HG03196 (cell line): ENCODE measurements at regions not wholly inside any gene's neighbourhood (a gene's known extent, or its start where the extent isn't known, plus 50 kb on each side); places are given as distances from the start of the nearest gene placed in this dataset.

Experiments used
- ATAC-seq: cut with Tn5 transposase; IDR thresholded peaks from one replicate; pipeline ENCODE4 v1.9.1; 2021; ENCODE audit not compliant: unreplicated experiment

DNA sequence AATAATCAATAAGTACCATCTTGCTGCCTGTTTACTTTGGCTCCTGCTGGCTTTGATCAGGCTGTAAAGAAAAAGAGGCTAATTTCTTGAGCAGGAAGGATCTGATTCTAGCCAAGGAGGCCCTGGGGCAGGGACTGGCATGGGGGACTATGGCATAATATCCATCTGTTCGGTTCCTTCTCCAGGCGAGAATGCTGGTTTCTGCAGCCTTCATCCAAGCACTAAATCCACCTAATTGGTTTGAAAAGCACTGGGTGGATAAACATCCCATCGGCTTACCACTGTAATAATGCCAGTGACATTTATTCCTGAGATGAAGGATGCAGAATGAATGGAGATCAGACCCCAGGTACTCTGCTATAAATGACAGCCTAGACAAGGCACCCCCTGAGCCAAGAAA lies 180.0 kb upstream of the ASIC2 start:
- ATAC-seq: no peak

GRCh38 chr17:33474789-33475188 lies 181.7 kb upstream of the ASIC2 start:
- ATAC-seq: no peak

GRCh38 chr17:33475594-33475993 lies 182.5 kb upstream of the ASIC2 start:
- ATAC-seq: no peak

DNA sequence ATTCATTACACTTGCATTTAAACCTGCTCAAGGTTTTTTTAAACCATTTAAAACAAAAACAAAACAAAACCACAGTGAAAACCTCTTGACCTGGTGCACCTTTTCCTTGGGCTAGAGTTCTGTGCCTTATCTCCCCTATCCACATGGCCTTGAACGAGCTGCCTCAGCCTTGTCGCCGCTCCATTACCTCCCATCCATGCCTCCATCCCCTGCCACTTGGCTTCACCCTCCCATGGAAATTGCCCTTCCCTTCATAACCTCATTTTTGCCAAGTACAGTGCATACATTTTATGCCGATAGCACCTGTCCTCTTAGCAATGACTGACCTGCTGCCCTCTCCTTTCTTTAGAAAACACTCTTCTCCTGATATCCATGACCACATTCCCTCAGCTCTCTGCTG lies 188.6 kb upstream of the ASIC2 start:
- no peak for ATAC-seq

DNA sequence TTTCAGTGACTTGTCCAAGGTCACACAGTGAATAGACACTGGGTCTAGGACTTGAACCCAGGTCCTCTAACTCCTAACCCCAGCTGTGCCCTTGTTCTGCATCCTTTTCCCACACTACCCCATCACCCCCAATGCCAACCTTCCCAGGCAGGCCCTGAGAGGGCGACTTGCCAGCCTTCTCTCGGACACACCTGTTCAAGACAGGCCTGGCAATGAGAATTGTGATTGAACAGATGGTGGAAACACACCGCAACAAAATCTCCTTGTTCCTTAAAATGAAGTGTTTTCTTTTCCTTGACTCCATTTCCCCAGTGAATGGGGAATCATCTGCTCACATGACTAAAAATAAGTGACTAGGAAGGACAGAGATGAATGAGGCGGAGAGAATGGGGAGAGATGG lies 189.5 kb upstream of the ASIC2 start:
- ATAC-seq: no peak

DNA sequence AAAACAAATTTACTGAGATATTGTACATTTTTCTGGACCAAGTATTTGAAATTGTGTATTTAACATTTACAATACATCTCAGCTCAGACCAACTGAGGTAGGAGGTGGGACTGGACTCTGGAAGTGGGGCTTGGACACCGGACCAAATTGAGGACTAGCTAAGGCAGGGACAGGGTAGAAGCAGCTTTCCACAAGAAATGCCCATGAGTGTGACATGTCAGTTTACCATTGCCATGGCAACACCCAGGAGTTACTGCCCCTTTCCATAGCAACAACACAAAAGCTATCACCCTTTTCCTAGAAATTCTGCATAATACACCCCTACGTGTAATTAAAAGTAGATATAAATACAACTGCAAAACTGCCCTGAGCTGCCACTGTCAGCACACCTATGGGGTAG lies 191.5 kb upstream of the ASIC2 start:
- no peak for ATAC-seq

DNA sequence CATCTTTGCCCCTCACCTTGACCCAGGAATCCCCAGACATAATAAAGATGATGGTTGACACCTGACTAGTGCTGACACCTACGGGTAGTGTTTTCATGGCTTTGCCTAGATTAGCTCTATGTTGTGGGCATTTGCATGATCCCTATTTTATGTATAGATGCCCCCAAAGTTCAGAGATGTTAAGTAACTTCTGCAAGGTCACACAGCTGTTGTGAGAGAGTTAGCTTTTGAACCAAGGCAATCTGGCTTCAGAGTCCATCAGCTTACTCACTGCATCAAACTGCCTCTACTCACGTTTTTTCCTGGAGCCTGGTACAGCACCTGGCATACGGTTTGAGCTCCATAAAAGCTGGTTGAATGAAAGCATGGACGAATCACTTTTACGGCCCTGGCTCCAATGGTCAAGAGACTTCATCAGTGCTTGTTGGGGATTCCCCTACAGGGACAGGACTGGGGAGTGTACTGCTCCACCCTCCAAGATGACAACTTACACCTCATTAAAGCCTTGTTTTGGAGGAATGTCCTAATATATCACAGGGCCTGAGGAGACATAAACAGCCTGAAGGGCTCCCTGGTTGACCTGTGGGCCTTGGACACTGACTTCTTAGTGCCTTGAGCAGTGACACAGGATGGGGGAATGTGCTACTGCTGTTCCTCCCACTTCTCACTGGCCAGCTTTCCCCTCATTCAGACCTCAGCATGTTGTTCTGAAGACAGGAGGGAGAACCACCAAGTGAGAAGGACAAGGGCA lies 193.2 kb upstream of the ASIC2 start:
- no peak for ATAC-seq

- ATAC-seq: no peak
Measured at GRCh38 chr17:33487187-33487879, 194.2 kb upstream of the ASIC2 start.

- ATAC-seq: no peak
Measured at GRCh38 chr17:33491871-33492481, 198.9 kb upstream of the ASIC2 start.

- no peak for ATAC-seq
Measured at GRCh38 chr17:33492731-33493265, 199.7 kb upstream of the ASIC2 start.

- ATAC-seq: no peak
Measured at GRCh38 chr17:33493566-33493965, 200.5 kb upstream of the ASIC2 start.

DNA sequence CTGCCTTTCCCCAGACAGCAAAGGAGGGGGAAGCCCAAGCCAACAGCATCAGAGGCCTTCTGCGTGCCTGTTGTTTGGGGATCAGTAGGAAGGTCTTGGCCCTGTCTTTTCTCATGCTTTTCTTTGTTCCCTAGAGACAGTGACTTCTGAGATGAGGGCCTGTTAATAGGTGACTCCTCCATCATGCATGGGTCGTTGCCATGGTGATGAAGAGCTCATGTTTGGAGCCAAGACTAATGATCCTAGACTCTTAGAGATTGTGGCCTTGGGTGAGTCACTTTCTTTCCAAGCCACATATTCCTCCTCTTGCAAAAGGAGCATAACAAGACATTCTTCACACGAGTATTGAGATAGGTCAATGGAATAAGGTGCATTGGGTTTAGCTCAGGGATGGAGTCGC lies 201.1 kb upstream of the ASIC2 start:
- ATAC-seq: no peak

DNA sequence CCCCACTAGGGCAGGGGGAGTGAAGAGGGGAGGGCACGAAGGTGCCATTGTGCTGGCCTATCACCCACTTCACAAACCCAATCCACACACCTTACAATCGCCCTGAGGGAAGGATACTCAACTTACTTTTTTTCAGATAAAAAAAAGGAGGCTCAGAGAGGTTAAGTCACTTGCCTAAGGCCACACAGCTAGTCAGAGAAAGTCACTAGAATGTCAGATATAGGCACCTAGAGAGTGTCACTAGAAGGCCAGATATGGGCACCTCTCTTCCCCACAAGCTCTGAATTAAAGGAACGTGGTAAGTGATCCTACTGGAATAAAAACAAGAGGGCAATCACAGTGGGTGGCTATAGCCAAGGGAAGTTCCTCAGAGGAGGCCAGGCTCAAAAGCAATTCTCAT lies 204.5 kb upstream of the ASIC2 start:
- no peak for ATAC-seq

DNA sequence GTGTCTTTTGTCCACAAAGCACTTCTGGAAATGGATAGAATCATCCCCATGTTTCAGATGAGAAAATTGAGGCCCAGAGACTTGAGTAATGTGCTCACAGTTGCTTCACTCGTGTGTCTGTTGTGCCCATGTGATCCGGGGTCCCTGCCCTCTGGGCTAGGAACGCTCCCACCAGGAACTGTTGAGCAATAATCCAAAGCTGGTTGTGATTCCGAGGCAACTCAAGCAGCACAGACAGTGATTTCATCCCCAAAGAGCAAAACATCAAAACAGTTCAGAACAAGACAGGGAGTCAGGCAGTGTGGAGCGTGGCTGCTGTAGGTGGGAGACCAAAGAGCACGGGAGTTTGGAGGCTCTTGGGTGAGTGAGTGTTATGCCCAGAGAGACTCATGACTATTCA lies 205.0 kb upstream of the ASIC2 start:
- no peak for ATAC-seq

DNA sequence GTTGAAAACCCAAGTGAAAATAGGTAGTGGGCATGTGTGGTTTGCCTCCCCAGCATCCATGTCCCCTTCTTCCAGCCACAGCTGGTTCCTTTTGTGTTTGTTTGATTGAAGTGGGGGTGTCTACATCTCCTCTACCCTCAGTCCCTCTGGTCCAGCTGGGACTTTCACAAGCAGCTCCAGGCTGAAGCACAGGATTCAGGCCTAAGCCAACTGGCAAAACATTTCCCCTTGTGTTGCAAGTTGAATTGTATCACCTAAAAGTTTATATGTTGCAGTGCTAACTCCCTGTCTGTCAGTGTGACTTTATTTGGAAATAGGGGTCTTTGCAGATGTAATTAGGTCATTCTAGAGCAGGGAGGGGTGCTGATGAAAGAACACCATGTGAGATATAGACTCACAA lies 205.9 kb upstream of the ASIC2 start:
- no peak for ATAC-seq

- ATAC-seq: no peak
Measured at GRCh38 chr17:33500151-33500550, 207.1 kb upstream of the ASIC2 start.

- ATAC-seq: no peak
Measured at GRCh38 chr17:33501185-33501584, 208.1 kb upstream of the ASIC2 start.

- ATAC-seq: no peak
Measured at GRCh38 chr17:33504571-33504970, 211.5 kb upstream of the ASIC2 start.

DNA sequence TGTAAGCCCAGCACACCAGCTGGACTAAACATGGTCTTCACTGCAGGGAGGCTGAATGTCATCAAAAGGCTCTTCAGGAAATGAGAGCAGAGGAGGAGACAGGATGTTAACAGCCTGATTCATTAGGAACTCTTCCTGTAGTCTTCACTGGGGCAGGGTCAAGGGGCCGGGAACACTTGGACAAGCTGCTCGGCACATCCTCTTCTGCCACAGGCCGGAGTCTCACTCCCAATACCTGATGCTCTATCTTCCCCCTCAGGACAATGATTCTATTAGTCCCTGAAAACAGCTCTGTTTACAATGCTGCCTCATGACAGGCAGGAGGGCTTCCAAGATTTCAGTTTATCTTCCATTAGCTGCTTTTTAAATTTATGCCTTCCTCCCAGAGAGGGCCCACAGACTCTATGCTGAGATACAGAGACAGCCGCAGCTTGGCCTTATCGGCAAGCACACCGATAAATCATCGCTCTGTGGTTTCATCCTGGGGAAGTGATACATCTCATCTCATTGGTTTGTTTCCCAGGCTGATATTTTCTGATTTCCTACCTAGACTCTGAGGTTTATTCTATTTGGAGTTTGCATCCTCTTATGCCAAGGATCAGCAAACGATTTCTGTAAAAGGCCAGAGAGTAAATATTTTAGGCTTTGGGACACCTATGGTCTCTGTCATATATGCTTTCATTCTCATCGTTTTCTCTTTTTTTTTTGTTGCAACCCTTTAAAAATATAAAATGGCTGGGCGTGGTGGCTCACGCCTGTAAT lies 214.0 kb upstream of the ASIC2 start:
- no peak for ATAC-seq

DNA sequence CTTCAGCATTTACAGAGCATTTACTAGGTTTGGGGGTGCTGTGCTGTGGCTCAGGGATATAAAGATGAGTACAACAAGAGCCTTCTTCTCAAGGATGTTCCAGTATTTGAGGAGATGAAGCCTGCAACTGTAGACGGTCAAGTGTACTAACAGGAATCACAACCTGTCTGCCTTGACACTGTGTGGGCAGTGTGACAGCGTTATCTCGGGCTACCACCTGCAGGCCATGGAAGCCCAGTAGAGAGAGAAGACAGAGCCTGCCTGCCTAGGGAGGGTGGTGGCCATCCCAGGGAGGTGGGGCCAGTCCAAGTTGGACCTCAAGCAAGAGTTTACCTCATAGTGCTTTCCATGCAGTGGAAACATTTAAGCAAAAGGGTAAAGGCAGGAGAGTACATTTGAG lies 215.1 kb upstream of the ASIC2 start:
- no peak for ATAC-seq

GRCh38 chr17:33509331-33509730 lies 216.2 kb upstream of the ASIC2 start:
- no peak for ATAC-seq
